Retina (tissue), 1 donor: ENCODE measurements at regions not wholly inside any gene's neighbourhood (a gene's known extent, or its start where the extent isn't known, plus 50 kb on each side); places are given as distances from the start of the nearest gene placed in this dataset.

ENCODE experiments used
- DNase-seq: peaks from one replicate; pipeline ENCODE4 v3.0.0-alpha.2; 2016

DNA sequence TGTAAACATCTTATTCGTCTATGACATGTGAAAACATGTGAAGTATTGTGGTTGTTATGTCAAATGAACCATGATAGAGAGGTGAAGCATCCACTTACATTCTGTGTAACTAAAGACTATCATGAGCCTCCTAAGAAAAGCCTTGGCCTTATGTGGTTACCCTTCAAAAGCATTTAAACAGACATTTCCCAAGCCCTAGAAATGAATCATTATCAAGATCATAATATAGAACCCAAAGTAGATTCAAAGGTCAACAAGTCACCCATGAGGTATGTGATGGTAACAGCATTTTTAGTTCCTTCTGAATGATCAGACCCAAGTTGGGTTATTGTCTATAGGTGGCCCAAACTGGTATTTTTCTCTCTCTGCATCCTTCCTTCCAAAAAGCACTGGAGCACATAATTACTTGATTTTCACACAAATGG lies 408.0 kb downstream of the TBL1XR1 start:
- DNase-seq = no peak

DNA sequence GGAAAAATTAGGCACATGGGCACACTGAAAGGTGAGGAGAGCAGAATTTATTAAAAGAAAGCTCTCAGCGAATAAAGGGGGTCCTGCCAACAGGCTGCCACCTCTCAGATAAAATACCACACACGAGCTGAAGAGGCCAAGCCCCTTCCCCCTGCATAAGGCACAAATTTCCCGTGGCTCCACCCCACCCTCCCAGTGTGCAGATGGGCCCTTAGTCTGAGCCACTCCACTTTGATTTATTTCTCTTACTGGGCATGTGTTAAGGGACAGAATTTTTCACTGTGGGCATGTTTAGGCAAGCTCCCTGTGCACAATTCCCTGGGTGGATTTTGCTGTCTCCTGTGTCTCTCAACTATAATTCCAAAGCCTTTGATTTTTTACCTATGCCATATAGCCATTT lies 409.8 kb downstream of the TBL1XR1 start:
- no peak for DNase-seq

DNA sequence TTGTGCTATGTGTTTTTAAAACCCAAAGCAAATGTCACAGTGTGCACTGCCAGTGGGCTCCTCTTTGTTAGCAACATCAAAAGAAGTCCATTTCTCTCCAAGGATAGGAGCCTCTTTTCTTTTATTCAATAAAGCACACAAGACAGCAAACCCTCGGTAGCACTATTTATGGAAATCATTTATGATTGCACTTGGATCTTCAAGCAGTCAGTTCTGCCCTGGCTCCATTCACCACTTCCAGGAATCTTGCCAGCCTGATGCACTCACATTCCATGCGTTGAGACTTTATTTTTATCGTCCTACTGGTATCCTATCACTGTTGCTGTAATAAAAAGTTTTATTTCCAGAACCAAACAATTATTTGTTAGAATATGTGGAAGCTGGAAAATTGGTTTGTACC lies 412.1 kb downstream of the TBL1XR1 start:
- DNase-seq = no peak

DNA sequence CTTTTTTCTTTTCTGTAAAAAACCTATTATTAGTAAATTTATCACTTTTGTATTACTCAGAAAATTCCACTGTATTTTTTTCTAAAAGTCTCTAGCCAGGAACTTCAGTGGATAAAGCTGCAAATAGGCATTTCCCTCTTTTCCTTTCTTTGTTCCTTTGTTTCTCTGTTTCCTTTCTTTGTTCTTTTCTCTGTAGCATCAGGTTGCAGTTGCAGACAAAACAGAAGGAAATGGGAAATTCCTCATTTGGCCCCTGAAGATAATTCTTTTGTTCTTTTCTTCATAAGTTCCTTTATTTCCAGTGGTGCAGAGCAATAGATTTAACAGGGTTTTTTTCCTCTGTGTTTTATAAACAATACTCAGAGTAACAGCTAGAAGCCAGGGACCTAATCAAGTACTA lies 416.5 kb downstream of the TBL1XR1 start:
- no peak for DNase-seq

DNA sequence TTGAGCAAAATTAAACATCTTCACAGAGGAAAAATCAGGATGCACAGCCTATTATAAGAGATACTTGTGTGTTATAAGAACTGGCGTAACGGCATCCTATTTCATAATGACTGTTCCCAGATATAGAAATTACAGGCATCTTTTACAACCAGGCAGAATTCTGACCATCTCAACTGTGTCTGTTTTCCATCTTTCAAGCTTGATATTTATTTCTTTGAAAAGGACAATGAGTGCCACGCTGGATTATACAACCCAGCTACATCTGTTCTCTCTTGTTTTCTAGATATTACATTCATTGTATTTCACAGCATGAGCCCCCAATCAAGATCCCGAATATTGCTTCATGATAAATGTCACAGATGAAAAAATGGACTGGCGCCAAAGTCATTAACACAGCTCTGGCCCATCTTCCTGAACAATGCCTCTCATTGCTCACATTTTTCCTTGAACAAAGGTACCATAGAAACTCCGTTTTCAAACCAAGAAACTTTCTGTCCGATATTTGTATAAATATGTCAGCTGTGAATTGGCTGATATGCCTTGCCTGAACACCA lies 420.6 kb downstream of the TBL1XR1 start:
- DNase-seq = no peak

DNA sequence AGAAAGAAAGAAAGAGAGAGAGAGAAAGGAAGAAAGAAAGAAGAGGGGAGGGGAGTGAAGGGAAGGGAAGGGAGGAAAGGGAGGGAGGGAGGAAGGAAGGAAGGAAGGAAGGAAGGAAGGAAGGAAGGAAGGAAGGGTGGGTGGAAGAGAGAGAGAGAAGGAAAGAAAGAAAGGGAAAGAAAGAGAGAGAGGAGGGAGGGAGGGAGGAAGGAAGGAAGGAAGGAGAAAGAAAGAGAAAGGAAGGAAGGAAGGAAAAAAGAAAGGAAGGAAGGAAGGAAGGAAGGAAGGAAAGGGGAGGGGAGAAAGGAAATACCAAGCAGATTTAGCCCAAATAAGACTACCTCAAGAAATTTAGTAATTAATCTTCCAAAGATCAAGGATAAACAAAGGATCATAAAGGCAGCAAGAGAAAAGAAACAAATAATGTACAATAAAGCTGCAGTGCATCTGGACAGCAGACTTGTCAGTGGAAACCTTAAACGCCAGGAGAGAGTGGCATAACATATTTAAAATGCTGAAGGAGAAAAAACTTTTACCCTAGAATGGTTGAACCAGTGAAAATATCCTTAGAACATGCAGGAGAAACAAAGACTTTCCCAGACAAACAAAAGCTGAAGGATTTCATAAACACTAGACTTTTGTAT lies 427.6 kb downstream of the TBL1XR1 start:
- no peak for DNase-seq

DNA sequence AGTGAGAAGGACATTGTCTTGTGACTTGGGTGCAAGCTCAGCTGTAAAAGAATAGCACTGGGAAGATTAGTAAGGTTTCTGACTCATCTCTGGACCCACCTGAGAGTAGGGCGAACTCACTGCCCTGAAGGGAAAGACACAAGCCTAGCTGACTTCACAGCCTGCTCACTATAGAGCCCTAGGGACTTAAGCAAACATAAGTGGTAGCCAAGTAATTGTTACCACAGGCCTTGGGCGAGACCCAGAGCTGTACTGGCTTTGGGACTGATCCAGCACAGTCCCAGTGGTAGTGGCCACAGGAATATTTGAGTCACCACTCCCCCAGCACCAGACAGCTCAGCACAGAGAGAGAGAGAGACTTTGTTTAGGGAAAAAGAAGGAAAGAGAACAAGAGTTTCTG lies 429.9 kb downstream of the TBL1XR1 start:
- DNase-seq = no peak

DNA sequence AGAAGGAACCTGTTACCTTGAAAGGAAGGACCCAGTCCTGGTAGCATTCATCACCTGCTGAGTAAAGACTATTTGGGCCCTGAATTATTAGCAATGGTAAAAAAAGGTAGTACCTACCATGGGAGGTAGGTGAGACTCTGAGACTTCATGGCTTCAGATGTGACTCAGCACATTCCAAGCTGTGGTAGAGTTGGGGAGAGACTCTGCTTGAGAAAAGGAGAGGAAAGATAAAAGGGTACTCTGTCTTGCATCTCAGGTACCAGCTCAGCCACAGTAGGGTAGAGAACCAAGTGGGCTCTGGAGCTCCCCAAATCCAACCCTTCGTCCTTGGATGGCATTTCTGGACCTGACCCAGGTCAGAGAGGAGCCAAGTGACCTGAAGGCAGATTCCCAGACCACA lies 430.4 kb downstream of the TBL1XR1 start:
- DNase-seq = no peak

DNA sequence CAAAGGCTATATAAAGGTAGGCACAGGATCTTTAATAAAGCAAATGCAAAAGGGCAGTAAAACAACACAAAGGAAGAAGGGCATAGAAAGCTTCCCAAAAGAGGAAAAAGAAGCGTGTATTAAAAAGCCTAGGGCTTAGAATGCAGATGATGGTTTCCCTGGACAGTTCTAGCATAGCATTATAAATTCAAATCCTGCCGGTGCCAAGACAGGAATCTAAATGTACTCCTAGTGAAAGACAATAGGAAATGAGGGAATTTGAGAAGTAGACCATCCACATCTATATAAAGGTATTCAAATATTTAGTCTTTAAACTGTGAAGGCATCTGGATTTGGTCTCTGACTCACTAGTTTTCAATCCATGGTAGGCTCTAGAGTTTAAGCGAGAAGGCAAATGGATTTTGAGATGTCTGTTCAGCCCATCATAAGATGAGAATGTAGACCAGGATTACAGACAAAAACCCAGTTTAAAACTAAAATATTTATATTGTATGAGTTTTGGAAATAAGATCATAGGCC lies 431.8 kb downstream of the TBL1XR1 start:
- no peak for DNase-seq

DNA sequence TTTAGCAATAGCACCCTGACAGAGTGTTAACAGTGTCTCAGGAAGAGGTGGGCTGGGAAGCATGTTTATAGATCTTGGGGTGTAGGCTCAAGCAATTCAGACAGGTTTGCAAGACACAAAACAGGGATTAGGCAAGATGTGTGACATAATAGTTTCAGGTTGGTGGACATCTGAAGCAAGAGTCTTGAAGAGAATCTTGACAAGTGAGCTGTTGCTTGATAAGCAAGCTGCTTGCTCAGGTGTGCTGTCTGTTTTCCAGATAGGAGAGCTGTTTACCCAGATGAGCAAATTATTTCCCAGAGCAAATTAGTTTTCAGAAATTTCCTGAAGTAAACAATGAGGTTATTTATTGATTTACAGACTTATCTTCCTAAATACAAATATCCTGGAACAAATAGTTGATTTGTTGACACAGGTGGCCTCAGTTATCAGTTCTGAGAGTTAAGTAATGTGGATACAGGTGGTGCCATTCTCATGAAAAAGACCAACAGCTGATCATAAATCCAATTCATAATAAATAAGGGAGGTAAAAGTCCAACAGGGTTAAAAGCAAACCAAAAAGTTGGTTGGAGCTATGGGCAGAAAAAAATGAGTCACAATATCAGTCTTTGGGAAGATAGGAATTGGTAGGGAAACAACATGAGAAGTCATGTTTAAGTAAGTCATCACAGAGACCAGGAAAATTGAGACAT lies 437.3 kb downstream of the TBL1XR1 start:
- no peak for DNase-seq

DNA sequence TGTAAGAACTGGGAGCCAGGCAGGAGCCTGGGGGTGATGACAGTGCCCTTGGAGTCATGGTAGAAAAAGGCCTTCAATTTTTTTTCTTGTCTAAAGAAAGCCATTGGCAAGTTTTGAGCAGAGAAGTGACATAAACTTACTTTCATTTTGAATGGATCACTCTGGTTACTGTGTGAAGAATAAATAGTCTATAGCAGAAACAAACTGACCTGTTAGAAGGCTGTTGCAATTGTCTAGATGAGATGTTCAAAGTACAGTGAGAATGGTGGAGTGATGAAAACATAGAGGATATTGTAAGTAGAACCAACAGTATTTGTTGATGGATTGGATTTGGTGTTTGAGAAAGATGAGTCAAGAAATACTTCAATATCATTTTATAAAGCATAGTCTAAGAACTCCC lies 439.9 kb downstream of the TBL1XR1 start:
- DNase-seq = no peak

DNA sequence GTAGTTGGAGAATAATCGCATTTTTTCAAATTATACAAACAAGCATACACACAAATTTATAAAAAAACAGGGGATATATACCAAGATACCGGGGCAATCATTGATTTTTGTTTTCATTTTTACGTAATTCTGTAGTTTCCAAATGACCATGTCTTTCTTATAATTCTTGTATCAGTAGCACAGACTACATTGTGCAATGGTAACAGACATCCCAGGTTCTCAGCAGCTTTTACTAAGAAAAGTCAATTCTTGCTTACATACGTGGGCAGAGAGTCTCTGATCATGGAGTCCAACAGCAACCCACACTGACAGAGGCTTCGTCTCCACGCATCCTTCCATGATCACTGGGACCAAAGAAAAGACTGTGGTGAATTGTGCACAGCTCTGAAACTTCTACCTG lies 441.3 kb downstream of the TBL1XR1 start:
- DNase-seq = no peak

DNA sequence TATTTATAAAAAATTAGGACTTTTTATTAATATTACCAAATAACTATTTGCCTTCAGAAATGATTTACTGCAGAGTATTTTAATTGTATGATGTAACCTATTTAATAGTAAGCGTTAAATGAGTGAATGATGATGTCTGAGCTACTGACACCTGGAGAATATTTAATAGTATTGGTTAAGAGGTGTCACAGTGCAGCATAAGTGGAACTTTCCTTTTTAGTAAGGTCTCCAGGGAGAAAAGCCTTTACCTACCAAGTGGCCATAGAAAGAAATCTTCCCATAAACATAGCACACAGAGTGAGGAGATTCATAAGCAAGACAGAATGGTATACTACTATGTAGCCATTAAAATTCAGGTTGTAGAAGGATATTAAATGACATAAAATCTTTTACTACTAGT lies 441.7 kb downstream of the TBL1XR1 start:
- no peak for DNase-seq

DNA sequence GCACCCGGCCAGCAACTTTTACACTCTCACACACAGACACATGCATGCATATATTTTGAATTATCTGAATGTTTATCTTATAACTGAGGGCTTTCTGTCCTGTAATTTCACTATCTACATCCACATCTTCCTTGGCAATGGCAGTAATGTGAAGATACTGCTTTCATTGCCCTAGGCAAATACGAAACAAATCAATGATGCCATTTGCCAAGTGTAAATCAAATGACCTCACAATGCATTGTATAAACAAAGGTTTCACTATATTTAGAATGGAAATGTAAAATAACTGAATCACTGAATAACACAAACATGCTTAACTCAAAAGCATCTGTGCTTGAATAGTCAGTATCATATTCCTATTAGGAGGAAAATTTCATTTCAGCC lies 455.6 kb downstream of the TBL1XR1 start:
- no peak for DNase-seq

DNA sequence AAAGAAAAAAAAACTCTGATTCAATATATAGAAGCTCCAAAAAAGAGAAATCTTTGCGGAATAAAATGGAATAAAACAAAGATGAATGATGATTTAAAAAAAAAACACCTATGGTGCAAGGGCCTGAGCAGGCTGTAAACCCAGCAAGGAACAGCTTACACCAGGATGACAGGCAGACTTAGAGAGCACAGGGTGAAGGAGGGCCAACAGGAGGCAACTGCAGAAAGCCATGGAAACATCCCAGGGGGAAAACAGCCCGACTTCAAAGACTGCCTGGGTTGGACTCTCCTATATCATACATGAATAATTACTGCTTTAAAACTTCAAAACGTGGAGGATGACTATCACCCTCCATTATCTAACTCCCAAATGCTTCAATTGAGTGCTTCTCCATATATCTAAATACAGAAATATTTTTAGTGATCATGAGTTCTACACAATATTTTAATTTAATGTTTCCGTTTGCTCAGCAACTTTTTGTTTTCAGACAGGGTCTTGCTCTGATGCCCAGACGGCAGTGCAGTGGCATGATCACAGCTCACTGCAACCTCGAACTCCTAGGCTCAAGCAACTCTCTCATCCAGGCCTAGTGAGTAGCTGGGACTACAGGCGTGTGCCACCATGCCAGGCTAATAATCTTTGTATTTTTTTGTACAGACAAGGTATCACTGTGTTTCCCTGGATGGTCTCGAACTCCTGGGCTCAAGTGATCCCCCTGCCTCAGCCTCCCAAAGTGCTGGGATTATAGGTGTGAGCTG lies 456.2 kb downstream of the TBL1XR1 start:
- DNase-seq = no peak

DNA sequence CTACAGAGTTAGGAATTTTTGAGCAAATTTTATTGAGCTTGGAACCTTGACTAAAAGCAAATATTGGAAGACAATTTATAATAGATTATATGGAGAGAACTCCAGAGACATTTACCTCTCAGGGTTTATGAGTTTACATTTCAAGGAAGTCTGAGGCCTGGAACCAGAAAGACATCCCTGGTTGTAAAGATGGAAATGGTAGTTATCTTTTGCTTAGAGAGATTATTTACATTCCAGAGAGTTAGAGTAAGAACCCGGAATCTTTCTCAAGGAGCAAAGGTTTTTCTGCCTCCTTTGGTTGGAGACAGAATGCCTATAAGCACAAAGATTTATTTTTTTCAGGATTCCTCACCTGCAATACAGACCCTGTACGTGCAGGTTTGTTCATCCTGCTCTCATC lies 458.1 kb downstream of the TBL1XR1 start:
- no peak for DNase-seq

DNA sequence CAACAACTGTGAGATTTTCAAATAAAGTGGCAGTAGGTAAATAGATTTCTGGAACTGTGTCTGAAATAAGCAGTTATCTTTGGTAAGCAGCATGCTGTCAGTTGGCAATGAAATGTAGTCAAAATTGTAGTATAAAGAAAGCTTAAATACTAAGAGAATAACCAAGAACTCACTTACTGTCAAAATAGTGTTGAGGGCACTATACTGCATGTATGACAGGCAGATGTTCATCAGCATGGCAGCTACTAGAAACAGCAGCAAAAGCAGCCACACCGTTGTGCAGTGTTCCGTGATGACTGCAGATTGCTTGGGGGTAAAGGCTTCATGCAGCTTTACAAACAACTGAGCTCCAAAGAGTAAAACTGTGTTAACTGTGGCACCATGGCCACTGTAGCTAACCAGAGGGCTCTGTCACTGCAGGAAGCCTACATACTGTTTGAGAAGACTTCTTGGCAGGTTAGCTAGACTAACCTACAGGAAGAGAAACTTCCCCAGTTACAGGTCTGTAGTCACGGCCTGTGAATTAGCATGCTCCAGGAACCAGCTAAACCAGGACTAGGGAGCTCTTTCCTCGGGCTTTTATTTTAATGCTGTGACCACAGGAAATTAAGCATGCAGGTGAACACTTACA lies 459.7 kb downstream of the TBL1XR1 start:
- DNase-seq = peak; percentile 5

DNA sequence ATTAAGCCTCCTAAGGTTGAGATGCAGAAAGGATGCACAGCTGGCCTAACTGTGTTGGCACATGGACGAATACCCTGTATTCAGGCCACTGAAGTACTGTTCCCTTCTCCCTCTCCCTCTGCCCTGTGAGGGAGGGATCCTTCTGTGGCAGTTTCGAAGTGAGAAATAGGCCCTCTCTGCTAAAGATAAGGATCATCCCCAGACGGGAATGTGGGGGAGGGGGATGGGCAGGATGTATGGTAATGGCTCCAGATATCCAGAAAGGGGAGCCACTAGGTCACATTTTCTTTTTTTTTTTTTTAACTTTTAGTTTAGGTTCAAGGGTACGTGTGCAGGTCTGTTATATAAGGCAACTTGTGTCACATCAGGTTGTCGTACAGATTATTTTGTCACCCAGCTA lies 463.1 kb downstream of the TBL1XR1 start:
- DNase-seq = no peak

DNA sequence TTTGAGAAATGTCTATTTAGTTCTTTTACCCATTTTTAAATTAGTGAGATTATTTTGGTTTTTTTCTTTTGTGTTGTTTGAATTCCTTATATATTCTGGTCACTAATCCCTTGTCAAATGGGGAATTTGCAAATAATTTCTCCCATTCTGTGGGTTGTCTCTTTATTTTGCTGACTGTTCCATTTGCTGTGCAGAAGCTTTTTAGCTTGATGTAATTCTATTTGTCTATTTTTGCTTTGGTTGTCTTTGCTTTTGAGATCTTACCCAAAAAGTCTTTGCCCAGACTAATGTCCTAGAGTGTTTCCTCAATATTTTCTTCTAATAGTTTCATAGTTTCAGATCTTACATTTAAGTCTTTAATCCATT lies 472.9 kb downstream of the TBL1XR1 start:
- no peak for DNase-seq

DNA sequence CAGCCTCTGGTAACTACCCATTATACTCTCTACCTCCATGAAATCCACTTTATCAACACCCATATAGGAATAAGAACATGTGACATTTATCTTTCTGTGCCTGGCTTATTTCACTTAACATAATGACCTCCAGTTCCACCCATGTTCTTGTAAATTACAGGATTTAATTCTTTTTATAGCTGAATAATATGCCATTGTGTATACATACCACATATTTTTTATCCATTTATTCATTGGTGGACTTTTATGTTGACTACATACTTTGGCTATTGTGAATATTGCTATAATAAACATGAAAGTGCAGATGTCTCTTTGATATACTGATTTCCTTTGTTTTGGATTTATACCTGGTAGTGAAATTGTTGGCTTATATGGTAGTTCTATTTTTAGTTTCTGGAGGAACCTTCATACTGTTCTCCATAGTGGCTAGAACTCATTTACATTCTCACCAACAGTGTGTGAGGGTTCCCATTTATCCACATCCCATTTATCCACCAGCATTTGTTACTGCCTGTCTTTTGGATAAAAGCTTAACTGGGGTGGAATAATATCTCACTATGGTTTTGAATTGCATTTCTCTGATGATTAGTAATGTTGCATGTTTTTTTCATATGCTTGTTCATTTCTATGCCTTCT lies 473.4 kb downstream of the TBL1XR1 start:
- no peak for DNase-seq

DNA sequence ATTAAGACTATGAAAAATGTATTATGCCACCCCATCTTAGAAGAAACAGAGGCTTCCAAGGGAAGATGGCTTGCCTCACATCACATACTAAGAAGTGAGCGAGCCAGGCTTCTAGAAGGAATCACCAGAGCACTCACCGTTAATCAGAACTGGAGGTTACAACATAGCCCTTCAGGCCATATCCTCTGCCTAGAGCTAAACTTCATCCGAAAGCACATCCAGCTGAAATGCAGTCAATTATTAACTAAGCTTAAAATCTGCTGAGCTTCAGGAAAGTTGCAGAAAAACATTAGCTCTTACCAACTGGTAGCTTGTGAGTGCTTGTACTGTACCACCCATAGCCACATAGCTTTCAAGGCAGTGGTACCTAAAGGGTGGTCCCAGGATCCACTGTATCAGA lies 483.2 kb downstream of the TBL1XR1 start:
- no peak for DNase-seq

DNA sequence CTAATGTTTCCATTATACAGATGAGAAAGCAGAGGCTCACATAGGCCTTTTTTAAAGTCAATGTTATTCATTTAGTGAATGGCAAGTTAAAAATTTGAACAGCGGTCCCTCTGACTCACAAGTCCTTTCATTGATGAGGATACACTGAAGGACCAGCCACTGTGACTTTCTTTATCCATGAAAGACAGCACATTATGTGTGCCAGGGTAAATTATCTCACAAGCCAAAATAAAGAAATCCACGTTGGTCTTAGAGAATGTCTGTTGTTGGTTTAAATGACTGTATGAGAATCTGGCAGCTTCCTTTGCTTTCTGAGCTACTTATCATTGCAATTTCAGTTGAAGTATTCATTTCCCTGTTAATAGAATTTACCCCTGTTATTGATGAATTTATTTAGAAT lies 485.1 kb downstream of the TBL1XR1 start:
- no peak for DNase-seq

DNA sequence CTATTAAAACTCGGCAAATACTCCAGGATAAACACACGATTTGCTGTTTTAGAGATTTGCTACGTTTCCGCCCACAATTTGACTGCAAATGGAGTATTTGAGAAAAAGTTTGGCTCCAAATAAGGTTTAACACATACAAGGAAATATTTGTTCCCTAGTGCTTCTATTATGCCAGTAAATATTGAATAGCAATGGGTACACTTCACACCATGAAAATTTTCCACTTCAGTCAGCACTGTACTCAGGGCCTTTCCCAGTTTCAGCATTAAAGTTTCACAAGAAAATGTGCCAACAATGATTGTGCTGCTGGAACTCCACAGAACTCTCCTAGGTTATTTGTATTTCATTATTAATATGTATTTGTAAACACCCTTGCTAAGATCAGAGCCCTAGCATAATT lies 498.0 kb downstream of the TBL1XR1 start:
- no peak for DNase-seq
